HFFc6 (cell line): ENCODE measurements at regions not wholly inside any gene's neighbourhood (a gene's known extent, or its start where the extent isn't known, plus 50 kb on each side); places are given as distances from the start of the nearest gene placed in this dataset.

Experiments
- DNase-seq: peaks from one replicate; pipeline ENCODE4 v3.0.0-alpha.2; 2018
- H3K27ac Mint-ChIP-seq: 2 replicates; pipeline ENCODE4 v1.8.0; 2020; ENCODE audit warnings: mild to moderate bottlenecking, mixed read lengths
- H3K27me3 Mint-ChIP-seq: 2 replicates; pipeline ENCODE4 v1.8.0; 2021; ENCODE audit warnings: mild to moderate bottlenecking, moderate library complexity, mixed read lengths; ENCODE audit not compliant: insufficient read depth
- H3K36me3 Mint-ChIP-seq: 2 replicates; pipeline ENCODE4 v1.8.0; 2021; ENCODE audit warnings: low read depth, mixed read lengths
- H3K4me1 Mint-ChIP-seq: 2 replicates; pipeline ENCODE4 v1.8.0; 2020; ENCODE audit warnings: low read depth, mixed read lengths
- H3K4me3 Mint-ChIP-seq: 2 replicates; pipeline ENCODE4 v1.8.0; 2020; ENCODE audit warnings: mild to moderate bottlenecking, moderate library complexity, mixed read lengths
- H3K9me3 Mint-ChIP-seq: 2 replicates; pipeline ENCODE4 v1.8.0; 2020; ENCODE audit warnings: mild to moderate bottlenecking, mixed read lengths
- CTCF ChIP-seq: fragments of 200-600 bp; sonication (generic); IDR thresholded peaks from 2 replicates; pipeline ENCODE4 v1.5.0; 2021; ENCODE audit warnings: antibody characterized with exemption, mild to moderate bottlenecking

GRCh38 chr2:17323697-17324096 lies 194.5 kb downstream of the RAD51AP2 start:
- no peaks in the 10 kb centered on the region for H3K36me3 Mint-ChIP-seq
- no peak for DNase-seq
- no peak overlapping the region for H3K4me3 Mint-ChIP-seq
- H3K9me3 Mint-ChIP-seq: peaks cover 47% of the 10 kb centered on the region
- H3K27me3 Mint-ChIP-seq: peaks cover 1% of the 10 kb centered on the region; the same call in 1 of the 2 replicates
- no peak overlapping the region for H3K27ac Mint-ChIP-seq
- no peaks in the 10 kb centered on the region for H3K4me1 Mint-ChIP-seq
- TF ChIP-seq CTCF: no peak

GRCh38 chr2:17322461-17322860 lies 195.8 kb downstream of the RAD51AP2 start:
- no peak for DNase-seq
- H3K36me3 Mint-ChIP-seq: no peaks in the 10 kb centered on the region
- no peak overlapping the region for H3K4me3 Mint-ChIP-seq
- H3K9me3 Mint-ChIP-seq: peaks cover 46% of the 10 kb centered on the region
- TF ChIP-seq CTCF: no peak
- peaks cover 1% of the 10 kb centered on the region; the same call in 1 of the 2 replicates for H3K27me3 Mint-ChIP-seq
- no peak overlapping the region for H3K27ac Mint-ChIP-seq
- H3K4me1 Mint-ChIP-seq: no peaks in the 10 kb centered on the region

DNA sequence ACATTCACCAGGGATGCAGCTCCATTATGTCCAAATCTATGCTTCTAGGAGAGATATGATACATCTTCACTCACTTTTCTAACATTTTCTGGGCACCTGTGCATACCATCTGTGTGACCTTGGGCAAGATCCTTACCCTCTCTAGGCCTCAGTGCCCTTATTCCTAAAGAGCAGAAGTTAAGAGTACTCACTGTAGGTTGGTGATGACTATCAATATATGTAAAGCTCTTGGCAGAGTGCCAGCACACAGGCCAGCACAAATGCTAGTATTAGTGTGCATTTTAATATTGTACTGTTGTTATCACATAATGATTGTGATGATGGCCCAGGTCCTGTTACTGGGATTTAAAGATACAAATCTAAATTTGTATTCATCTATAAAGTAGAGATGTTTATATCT lies 199.2 kb downstream of the RAD51AP2 start:
- peaks cover 1% of the 10 kb centered on the region for H3K27me3 Mint-ChIP-seq
- TF ChIP-seq CTCF: no peak

DNA sequence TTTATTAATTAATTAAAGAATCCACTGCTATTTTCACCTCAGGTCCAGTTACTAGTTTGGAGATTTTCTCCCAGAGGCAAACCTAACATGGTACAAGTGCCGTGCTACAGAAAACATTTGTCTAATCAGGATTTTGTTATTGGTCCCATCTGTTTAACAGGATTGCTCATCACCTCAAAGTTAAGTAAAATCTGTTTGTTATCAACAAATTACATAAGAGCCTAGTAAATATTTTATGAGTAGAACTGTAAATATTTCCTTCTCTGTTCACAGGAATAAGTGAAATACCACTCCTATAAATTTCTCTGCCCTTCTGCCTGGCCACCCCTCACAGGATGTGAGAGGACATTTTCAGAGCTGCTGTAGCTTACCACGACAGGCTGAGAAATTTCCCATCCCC lies 200.2 kb downstream of the RAD51AP2 start:
- no peaks in the 10 kb centered on the region for H3K36me3 Mint-ChIP-seq
- no peak overlapping the region for H3K4me3 Mint-ChIP-seq
- H3K9me3 Mint-ChIP-seq: peaks cover 29% of the 10 kb centered on the region
- no peaks in the 10 kb centered on the region for H3K4me1 Mint-ChIP-seq
- DNase-seq: no peak
- H3K27ac Mint-ChIP-seq: no peak overlapping the region
- no peak for TF ChIP-seq CTCF
- no peaks in the 10 kb centered on the region; the same call in none of the 2 replicates for H3K27me3 Mint-ChIP-seq

More for the DNA sequence above, 199.2 kb downstream of the RAD51AP2 start:
- H3K9me3 Mint-ChIP-seq: peaks cover 25% of the 10 kb centered on the region
- H3K4me1 Mint-ChIP-seq: no peaks in the 10 kb centered on the region
- H3K27ac Mint-ChIP-seq: no peak overlapping the region
- H3K4me3 Mint-ChIP-seq: no peak overlapping the region
- no peaks in the 10 kb centered on the region for H3K36me3 Mint-ChIP-seq
- no peak for DNase-seq

DNA sequence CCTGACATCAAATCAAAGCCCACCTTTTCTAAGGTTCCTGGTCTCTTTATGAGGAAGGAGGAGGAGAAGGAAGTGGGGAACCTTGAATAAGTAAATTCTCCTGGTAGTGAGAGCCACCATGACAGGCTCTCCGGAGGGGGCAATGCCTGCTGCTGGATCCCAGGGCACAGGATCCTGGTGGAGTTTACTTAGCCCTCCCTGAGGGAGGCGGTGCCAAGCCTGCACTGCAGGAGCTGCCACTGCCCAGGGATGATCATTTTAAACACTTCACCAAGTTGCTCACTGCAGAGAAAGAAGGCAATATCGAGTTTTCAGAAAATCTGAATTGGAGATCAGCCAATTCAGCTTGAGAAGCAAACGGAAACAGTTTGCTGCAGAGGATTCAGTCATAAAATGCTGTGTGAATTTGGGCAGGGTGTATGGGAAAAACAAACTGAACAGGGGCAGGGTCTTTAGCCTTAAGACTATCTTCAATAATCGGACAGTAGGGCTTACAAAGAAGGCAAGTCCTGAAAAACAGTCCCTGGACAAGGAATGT lies 200.7 kb downstream of the RAD51AP2 start:
- no peaks in the 10 kb centered on the region; the same call in none of the 2 replicates for H3K27me3 Mint-ChIP-seq
- H3K27ac Mint-ChIP-seq: no peak overlapping the region
- H3K36me3 Mint-ChIP-seq: no peaks in the 10 kb centered on the region
- H3K4me1 Mint-ChIP-seq: no peaks in the 10 kb centered on the region
- peaks cover 26% of the 10 kb centered on the region for H3K9me3 Mint-ChIP-seq
- H3K4me3 Mint-ChIP-seq: no peak overlapping the region
- DNase-seq: no peak
- TF ChIP-seq CTCF: no peak

- Mint-ChIP-seq H3K4me3 (no peak overlapping the region), H3K27ac (no peak overlapping the region), H3K4me1 (no peaks in the 10 kb centered on the region), H3K9me3 (peaks cover 27% of the 10 kb centered on the region), H3K27me3 (no peaks in the 10 kb centered on the region; the same call in 1 of the 2 replicates), H3K36me3 (no peaks in the 10 kb centered on the region)
- TF ChIP-seq CTCF: no peak
- no peak for DNase-seq
Observed at GRCh38 chr2:17313261-17313660, 205.0 kb downstream of the RAD51AP2 start.
